Calu3 (cell line): ENCODE measurements at regions not wholly inside any gene's neighbourhood (a gene's known extent, or its start where the extent isn't known, plus 50 kb on each side); places are given as distances from the start of the nearest gene placed in this dataset.

Experiments used
- BruUV-seq: library from RNA; stranded (reverse); fragments of 400-500 nt; replicated peaks from 2 replicates; lab custom pipeline; 2021; lab: Mats Ljungman, UMichigan
- CTCF ChIA-PET: fragments of 300-600 bp; sonication (Branson Sonifier 250); formaldehyde crosslinking; loops from one replicate; lab custom pipeline; 2022; ENCODE audit warnings: antibody characterized with exemption; lab: Charles Lee
- DNase-seq: peaks from one replicate; pipeline ENCODE4 v3.0.0; 2022
- H3K27ac Mint-ChIP-seq: one replicate; pipeline ENCODE4 v1.8.0; 2022; ENCODE audit warnings: mixed read lengths; ENCODE audit not compliant: unreplicated experiment
- H3K27me3 Mint-ChIP-seq: one replicate; pipeline ENCODE4 v1.8.0; 2022; ENCODE audit warnings: mixed read lengths; ENCODE audit not compliant: unreplicated experiment
- H3K36me3 Mint-ChIP-seq: one replicate; pipeline ENCODE4 v1.8.0; 2022; ENCODE audit warnings: mild to moderate bottlenecking, moderate library complexity, mixed read lengths; ENCODE audit not compliant: insufficient read depth, unreplicated experiment
- H3K4me1 Mint-ChIP-seq: one replicate; pipeline ENCODE4 v1.8.0; 2022; ENCODE audit warnings: mild to moderate bottlenecking, low read depth, mixed read lengths; ENCODE audit not compliant: unreplicated experiment
- H3K4me3 Mint-ChIP-seq: one replicate; pipeline ENCODE4 v1.8.0; 2022; ENCODE audit warnings: mild to moderate bottlenecking, low read depth, moderate library complexity, mixed read lengths; ENCODE audit not compliant: unreplicated experiment
- H3K9me3 Mint-ChIP-seq: one replicate; pipeline ENCODE4 v1.8.0; 2022; ENCODE audit warnings: low read depth, mixed read lengths; ENCODE audit not compliant: unreplicated experiment
- intact Hi-C: fragments of 100-400 bp; cut with micrococcal nuclease; formaldehyde crosslinking; loops from one replicate; pipeline ENCODE4 v1.10.0; 2022; ENCODE audit not compliant: unreplicated experiment
- TF ChIP-seq, protein P1 (sequence below): fragments of 200-600 bp; IDR thresholded peaks from one replicate; pipeline ENCODE4 v1.8.0; 2022; ENCODE audit warnings: antibody characterized with exemption; ENCODE audit not compliant: unreplicated experiment

DNA sequence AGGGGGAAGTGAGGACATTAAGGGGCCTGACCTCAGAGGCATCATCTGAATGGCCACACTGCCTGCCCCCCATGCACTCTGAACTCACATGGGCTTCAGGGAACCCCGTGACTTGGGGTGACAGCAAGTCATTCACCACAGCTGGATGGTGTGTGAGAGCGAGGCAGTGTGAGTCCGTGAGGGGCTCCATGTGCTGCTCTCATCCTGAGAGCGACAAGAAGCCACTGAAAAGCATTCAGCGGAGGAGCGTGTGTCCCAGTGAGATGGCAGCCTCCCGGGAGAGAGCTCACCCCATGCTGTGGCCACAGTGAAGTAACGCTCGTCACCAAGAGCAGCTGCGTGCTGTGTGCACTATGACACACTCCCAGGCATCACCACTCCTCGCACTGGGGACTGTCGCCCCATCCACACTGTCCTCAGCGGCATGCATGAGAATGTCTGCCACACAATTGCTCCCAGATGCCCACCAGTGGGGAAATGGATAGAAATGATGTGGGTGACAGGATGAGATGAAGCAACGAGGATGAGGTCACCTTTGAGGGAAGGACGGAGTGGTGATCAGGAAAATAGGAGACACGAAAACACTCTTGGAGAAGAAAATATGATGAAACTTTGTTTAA, 213.0 kb upstream of the RAB6C start:
- no peaks in the 10 kb centered on the region for H3K36me3 Mint-ChIP-seq
- no peak overlapping the region for H3K27ac Mint-ChIP-seq
- H3K27me3 Mint-ChIP-seq = peaks cover 12% of the 10 kb centered on the region
- intact Hi-C loops = no loop called here
- no peaks in the 10 kb centered on the region for H3K4me1 Mint-ChIP-seq
- BruUV-seq = no TSS peak
- CTCF ChIA-PET = no interaction called here
- TF ChIP-seq, protein P1, sequence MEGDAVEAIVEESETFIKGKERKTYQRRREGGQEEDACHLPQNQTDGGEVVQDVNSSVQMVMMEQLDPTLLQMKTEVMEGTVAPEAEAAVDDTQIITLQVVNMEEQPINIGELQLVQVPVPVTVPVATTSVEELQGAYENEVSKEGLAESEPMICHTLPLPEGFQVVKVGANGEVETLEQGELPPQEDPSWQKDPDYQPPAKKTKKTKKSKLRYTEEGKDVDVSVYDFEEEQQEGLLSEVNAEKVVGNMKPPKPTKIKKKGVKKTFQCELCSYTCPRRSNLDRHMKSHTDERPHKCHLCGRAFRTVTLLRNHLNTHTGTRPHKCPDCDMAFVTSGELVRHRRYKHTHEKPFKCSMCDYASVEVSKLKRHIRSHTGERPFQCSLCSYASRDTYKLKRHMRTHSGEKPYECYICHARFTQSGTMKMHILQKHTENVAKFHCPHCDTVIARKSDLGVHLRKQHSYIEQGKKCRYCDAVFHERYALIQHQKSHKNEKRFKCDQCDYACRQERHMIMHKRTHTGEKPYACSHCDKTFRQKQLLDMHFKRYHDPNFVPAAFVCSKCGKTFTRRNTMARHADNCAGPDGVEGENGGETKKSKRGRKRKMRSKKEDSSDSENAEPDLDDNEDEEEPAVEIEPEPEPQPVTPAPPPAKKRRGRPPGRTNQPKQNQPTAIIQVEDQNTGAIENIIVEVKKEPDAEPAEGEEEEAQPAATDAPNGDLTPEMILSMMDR = no peak
- no peak overlapping the region for H3K4me3 Mint-ChIP-seq
- DNase-seq = no peak
- peaks cover 2% of the 10 kb centered on the region for H3K9me3 Mint-ChIP-seq

DNA sequence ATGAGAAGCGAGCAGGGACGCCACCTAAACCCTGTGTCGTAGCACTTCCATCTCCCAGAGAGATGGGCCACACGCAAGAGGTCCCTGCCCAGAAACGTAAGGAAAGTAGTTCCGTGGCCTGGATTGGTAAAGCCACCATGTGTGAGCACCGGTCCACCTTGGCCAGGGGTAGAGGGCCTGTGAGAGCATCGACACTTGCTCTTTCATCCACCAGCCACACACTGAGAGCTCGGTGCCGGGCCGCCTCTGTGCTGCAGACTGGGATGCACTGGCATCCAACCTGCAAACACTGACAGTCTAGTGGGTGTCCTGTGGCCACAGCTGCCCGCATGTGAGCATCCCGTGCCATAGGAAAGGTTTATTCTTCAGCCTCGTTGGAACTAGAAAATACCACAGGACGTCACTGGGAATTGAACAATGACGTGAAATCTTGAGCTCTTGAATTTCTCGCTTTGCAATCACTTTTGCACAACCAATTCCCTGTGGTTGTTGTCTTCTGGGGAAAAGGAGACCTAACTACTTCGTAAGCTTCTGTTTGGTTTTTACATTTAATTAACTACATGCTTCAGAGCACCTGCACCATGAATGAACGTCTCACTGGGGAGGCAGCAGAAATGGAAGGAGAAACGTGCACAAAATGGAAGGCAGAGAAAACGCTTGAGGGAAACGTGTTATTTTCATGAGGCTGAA, 212.0 kb upstream of the RAB6C start:
- Mint-ChIP-seq H3K4me3 (no peak overlapping the region), H3K4me1 (no peaks in the 10 kb centered on the region), H3K27me3 (peaks cover 12% of the 10 kb centered on the region), H3K9me3 (peaks cover 2% of the 10 kb centered on the region), H3K27ac (no peak overlapping the region), H3K36me3 (no peaks in the 10 kb centered on the region)
- DNase-seq = no peak
- intact Hi-C loops = no loop called here
- BruUV-seq = no TSS peak
- CTCF ChIA-PET = no interaction called here
- TF ChIP-seq, protein P1 = no peak

DNA sequence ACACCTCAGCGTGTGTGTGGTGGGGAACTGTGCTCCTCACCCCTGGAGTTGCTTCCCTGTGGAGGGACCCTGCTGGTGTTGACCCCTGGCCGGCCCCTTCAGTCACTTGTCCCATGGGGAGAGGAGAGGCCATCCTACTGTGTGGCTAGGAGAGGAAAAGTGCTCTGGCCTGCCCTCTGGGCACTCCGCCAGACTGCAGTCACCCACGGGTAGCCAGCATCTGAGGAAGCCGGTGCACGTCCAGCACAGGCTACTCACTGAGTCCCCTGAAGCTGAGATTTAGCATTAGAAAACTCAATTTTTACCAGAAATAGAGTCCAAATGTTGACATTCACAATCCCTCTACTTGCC, 211.5 kb upstream of the RAB6C start:
- Mint-ChIP-seq H3K27ac (no peak overlapping the region), H3K4me3 (no peak overlapping the region), H3K36me3 (no peaks in the 10 kb centered on the region), H3K9me3 (peaks cover 2% of the 10 kb centered on the region), H3K27me3 (peaks cover 12% of the 10 kb centered on the region), H3K4me1 (no peaks in the 10 kb centered on the region)
- BruUV-seq = no TSS peak
- no peak for DNase-seq
- TF ChIP-seq, protein P1 = no peak
- intact Hi-C loops = no loop called here
- CTCF ChIA-PET = no interaction called here

DNA sequence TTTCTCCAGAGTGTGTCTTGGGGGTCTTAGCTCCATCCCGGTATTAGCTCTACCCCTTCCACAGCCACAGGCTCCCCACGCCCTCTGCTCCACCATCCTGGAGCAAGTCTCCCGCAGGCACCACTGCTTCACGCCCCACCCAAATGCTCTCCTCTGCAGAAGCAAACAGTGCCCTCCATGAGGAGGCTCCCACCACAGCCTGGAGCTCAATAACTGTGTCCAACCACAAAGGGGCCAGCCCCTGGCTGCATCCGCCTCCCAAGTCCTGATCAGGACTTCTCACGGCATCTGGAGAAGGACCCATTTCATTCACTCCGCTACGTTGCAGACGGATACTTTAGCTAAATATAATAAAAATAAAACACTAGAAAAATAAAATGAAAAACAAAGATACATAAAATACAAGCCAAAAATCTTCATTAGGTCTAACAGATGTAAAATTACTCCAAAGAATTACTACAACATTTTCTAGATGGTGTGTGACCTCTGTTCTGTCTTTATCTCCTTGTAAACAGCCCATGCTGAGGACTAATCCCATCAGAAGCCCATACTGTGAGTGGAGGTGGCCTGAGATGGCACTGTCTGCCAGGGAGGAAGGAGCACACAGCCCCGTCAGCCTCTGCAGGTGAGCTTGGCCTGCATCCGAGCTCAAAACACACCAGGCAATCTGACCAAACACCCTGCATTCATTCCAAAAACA, 210.8 kb upstream of the RAB6C start:
- Mint-ChIP-seq H3K36me3 (no peaks in the 10 kb centered on the region), H3K4me3 (no peak overlapping the region), H3K4me1 (no peaks in the 10 kb centered on the region), H3K27ac (no peak overlapping the region), H3K9me3 (peaks cover 5% of the 10 kb centered on the region), H3K27me3 (peaks cover 12% of the 10 kb centered on the region)
- DNase-seq = no peak
- intact Hi-C loops = no loop called here
- no TSS peak for BruUV-seq
- CTCF ChIA-PET = no interaction called here
- TF ChIP-seq, protein P1 = no peak
